GM19455 (cell line): ENCODE measurements at regions not wholly inside any gene's neighbourhood (a gene's known extent, or its start where the extent isn't known, plus 50 kb on each side); places are given as distances from the start of the nearest gene placed in this dataset.
A peak's percentile ranks its signal among the peaks of the same experiment; 100 is the strongest.

Source experiments
- ATAC-seq: cut with Tn5 transposase; IDR thresholded peaks from one replicate; pipeline ENCODE4 v1.9.1; 2021; ENCODE audit not compliant: unreplicated experiment

DNA sequence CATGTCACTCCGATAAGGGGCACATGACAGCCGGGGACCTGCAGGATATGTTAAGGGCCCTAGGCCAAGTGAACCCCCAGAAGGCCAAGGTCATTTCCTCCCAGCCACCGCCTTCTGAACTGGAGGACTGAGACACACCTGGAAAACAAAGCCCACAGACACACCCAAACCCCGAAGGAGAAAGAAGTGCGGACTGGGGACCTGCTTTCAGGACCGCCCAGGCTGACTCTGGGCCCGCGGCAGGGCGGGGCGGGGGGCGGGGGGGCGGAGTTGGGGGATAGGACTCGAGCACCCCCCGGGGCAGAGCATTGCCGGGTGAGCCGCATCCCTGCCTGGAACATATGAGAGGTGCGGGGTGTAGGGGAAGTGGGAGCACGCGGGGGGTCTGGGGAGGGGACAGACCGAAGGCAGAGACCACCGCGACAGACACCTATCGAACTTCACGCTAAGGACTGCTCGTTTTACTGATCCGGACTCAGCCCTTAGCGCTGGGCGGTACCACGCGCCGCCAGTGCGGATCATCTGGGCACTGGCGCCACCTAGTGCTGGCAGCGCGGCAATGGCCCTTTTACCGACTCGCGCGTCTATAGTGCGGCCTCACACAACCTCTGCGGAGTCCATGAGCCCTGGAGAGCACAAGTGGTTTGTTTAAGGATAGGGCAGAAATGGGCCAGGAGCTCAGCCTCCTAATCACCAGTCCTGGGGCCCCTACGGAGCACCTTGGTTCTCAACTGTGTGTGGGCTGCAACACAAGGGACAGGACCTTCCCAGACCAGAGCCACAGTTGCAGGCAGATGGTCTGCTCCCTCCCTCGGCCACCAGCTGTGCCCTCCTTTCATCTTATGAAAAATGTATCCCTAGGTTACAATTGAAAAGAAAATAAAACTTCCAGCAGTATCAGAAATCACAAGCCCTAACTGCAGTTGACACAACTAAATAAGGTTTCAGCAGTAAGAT lies 157.6 kb downstream of the HERPUD2 start:
- ATAC-seq = peak; percentile 99

DNA sequence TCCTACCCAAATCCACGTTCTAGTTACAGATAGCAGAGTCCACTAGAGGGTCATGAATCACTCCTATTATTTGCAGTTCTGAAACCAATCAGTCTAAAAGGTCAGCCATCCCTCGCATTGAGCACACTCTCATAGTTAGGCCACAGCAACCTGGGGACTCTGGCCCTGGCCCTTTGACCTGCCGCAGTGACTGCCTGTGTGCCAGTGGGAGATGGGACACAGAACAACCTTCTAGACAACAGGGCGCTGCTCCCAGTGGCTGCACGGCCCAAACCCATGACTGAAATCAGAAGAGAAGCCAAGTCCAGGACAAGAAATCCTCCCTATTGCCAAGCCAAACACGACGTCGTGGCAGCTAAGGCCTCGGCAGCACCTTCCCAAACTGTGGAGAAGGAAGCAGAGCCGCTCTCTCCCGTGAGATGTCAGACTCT lies 158.5 kb downstream of the HERPUD2 start:
- ATAC-seq = no peak

DNA sequence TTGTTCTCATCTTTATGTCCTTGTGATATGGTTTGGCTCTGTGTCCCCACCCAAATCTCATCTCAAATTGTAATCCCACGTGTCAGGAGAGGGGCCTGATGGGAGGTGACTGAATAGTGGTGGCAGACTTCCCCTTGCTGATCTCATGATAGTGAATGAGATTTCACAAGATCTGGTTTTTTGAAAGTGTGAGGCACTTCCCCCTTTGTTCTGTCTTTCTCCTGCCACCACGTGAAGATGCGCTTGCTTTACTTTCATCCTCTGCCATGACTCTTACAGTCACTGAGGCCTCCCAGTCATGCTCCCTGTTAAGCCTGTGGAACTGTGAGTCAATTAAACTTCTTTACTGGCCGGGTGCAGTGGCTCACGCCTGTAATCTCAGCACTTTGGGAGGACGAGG lies 161.0 kb downstream of the HERPUD2 start:
- ATAC-seq = no peak

DNA sequence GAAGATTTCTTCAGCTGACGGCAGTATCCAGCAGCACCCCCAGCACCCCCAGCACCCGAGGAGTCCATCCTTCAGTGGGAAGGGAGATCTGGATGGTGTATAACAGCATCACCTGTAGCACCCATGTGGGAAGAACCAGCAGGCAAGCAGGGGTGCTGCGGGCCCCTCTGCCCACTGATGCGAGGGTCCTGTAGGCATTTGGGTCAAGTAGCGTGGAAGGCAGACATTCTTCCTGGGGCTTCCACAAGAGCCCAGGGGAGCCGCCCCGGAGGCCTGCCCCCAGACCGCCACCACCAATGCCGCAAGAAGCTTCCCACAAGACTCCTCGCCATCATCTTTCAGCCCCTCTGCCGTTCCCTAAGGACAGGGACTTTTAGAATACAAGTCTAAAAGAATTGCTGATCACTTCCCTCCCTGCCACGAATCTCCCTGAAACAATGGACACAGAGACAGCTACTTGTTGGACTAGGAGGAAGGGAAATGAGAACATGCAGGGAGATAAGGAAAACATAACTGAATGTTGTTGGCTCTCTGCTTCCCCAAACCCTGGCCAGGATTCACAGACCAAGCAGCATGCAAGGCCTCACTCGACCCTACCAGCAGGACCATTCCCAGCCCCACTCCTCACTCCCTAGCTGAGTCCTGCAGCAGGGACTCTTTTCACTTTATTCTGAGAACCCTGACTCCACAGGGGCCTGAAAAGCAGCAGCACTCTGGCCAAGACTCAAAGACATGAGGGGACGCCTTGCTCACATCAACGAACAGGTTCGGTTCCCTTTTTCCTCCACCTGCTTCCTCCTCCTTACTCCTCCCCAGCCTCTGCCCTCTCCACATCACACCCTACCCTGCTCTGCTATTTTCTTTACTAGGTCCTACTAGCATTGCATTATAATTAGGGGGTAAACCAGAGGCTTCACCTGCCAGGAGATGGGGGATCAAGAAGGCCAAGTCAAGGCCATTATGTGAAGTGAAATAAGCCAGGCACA lies 164.5 kb downstream of the HERPUD2 start:
- no peak for ATAC-seq

DNA sequence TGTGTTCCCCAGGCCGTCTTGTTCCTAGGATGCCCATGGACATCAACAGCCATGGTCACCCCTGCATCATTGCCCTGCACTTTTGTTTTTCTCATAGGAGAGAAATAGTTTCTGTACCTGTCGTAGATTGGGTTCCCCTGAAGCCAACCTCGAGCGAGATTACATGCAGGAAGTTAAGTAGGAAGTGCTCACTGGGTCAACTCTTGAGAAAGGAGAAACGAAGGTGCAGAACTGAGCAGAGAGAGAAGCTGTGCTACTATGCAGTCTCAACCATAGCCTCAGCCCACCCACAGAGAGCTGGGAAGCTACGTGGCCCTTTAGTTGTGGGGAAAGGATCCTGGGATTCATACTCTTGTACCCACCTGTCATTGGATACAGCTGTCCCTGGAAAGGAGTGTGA lies 165.2 kb downstream of the HERPUD2 start:
- no peak for ATAC-seq

DNA sequence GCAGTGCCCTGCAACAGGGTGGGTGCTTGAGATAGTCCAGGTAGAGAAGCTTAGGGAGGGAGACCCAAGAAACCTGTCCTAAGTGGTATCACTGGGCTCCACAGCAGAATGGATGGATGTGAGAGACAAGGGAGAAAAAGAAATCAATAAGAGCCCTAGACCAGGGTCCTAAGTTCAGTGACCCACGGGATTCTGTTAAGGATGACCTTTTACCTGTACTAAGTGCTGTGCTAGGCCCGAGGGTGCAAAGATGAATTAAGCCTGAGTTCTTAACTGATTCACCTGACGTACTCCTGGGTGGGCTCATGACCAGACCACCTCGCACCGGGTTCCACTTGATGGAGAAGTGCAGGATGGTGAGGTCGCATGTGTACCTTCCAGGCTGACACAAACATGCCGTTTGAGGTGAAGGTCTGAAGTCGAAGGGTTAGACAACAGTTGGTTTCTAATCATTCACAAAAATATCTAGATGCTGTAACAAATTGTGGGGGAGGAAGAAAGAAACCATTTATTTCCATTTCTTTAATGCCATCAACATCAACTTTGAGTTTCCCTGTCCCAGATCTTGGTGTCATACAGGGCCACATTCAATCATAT lies 166.5 kb downstream of the HERPUD2 start:
- no peak for ATAC-seq

DNA sequence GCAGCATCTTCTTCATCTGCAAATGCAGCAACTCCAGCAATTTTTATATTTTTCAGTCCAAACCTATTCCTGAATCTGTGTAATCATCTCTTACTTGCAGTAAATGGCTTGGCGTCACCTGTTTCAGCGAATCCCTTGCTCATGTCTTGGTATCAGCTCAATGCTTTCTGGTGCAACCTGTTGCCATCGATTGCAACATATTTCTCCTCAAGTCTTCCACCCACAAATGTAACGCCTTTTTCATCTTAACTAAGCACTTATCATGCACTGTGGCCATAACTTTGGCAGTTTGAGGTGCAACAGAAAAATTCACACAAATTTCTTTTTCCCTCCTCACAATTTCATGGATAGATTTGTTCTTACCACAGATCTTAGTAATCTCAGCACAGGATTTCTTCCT lies 168.3 kb downstream of the HERPUD2 start:
- ATAC-seq = no peak

DNA sequence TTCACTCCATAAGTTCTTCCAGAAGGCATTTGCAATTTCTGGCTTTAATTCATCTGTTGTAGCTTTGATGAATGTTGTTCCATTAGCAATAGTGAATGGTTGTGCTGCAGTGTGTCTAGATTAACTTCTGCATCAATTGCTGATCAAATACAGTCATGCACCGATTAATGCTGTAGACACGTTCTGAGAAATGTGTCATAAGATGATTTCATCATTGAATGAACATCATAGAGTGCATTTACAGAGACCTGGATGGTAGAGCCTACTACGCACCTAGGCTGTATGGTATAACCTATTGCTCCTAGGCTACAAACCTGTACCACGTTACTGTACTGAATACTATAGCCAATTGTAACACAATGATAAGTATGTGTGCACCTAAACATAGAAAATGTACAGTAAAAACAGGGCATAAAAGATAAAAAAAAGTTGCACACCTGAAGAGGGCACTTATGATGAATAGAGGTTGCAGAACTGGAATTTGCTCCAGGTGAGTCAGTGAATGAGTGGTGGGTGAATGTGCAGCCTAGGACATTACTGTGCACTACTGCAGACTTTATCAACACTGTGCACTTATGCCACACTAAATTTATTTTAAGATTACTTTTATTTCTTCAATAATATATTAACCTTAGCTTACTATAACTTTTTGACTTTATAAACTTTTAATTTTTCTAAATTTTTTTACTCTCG lies 170.7 kb downstream of the HERPUD2 start:
- ATAC-seq = no peak

DNA sequence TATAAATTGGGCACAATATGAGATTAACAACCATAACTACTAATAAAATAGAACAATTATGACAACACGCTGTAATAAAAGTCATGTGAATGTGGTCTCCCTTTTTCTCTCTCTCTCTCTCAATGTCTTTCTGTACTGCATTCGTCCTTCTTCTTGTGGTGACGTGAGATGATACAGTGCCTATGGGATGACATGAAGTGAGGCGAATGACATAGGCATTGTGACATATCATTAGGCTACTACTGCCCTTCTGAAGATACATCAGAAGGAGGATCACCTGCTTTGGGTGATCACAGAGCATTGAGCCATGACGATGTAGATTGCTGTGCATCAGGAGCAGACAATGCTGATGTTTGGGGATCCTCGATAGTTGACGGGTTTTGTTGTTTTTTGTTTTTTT lies 171.6 kb downstream of the HERPUD2 start:
- no peak for ATAC-seq

DNA sequence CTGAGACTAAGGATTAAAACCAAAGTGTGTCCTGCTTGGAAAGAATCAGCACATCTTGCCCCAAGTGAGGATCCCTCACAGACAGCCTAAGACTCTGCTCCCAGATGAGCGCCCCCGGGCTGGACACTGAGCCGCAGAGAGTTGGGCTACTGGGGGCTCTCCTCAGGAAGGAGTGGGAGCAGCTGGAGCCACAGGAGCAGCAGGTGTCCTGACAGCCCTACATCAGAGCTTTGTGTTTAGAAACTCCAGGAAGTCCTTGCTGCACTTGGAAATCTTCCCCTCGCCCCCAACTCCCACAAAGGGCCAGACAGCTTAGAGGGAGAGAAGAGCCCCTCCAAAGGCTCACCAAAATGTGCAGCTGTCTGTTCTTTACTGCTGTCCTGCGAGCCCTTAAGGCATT lies 172.2 kb downstream of the HERPUD2 start:
- no peak for ATAC-seq

DNA sequence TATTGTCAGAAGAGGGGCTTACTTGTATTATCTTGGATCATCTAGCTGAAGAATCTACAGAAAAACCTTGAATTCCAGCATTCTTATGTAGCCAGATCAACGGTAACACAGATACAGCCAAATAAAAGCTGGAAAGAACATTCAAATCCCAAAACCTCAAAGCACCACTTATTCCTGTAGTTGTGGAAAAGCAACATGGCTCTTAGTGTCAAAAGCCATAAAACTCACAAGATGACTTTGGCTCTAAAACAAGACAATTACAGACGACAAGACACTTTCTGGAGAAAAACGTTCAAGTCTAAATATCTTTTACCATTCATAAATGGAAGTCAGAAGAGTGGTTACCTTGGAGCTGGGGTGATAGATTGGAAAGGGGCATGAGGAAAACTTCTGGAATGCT lies 173.0 kb downstream of the HERPUD2 start:
- ATAC-seq = no peak

DNA sequence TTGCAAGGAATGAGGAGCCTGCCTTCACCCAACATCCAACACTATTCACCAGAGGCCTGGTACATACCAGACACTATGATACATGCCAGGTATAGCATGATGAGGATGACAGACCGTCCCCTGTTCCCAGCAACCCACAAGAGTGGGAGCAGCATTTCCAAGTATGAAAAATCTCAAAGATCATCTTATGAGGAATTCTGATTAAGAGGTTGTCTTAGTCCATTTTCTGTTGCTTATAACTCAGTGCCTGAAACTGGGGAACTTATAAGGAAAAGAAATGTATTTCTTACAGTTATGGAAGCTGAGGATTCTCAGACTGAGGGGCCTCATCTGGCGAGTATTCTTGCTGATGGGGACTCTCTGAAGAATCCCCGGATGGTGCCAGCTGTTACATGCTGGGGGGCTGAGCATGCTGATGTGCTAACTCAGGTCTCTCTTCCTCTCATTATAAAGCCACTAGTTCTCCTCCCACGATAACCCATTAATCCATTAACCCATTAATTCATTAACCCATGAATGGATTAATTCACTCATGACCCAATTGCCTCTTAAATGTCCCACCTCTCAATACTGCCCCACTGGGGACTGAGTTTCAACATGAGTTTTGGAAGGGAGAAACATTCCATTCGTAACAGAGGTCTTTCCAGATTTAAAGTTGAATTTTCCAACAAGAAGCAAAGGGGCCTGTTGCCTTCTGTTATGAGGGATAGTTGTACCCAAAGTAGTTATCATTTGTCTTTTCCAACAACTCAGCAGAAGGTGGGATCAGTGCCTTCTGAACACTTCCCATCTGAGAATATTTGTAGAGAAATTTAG lies 173.9 kb downstream of the HERPUD2 start:
- ATAC-seq = no peak

DNA sequence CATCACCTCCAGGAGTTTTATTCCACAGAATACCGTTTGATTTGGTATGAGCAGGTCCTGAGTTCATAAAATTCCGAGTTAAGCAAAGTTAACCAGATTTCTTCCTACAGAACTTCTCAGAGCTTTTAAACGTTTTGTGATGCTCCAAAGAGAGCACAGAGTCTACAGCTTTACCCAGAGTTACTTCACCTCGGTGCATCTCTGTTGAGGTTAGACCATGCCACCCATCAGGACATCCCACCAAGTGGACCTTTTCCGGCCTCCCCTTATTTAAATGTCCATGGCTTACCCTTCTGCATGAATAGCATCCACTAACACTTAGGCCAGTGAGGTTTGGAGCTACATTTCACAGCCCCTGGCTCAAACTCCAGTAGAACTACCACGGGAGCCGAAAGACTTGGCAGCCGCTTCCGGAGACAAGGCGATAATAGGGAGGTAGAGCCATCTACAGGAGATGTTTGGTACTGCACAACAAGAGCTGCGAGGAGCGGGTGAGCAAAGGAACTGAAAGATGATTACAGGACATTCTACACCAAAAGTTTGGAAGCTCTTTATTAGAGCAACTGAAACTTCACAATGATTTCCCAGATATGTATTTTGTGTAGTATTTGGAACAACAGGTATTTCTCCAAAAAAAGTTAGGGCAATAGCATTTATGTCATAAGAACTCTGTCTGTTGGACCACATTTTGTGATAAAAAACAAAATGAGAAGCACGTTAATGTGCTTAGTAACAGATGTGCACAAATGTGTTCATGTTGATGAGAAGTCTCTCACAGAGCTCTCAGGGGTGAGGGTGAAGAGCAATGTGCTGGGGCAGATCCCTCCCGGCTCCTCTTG lies 174.7 kb downstream of the HERPUD2 start:
- peak; percentile 94 for ATAC-seq

DNA sequence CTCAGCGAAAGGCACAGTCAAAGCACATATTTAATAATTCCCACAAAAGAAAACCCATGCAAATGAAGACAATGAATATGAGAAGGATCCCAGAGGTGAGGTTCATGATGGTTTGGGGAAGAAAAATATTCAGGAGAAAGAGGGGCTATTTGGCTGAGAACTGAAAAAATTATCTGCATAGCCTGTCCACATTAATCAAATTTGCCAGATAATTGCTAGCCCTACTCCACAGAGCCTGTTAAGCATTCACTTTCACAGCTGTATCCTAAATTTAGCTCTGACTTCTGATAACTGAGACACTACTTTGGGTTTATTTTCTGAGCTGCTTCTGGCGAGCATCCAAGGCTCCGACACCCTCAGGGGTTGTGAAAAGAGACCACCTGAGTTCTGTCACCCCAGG lies 176.2 kb downstream of the HERPUD2 start:
- no peak for ATAC-seq

DNA sequence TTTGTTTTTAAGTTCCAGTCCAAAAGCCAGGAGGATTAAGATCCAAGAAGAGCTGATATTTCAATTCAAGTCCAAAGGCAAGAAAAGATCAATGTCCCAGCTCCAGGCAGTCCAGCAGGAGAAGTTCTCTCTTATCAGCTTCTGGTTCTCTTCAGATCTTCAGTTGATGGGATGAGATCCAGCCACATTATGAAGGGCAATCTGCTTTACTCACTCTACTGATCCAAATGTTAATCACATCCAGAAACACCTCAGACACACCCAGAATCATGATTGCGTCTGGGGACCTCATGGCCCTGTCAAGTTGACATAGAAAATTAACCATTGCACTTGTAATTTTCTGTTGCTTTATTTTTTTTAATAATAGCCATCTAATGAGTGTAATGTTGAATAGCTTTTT lies 178.4 kb downstream of the HERPUD2 start:
- no peak for ATAC-seq

DNA sequence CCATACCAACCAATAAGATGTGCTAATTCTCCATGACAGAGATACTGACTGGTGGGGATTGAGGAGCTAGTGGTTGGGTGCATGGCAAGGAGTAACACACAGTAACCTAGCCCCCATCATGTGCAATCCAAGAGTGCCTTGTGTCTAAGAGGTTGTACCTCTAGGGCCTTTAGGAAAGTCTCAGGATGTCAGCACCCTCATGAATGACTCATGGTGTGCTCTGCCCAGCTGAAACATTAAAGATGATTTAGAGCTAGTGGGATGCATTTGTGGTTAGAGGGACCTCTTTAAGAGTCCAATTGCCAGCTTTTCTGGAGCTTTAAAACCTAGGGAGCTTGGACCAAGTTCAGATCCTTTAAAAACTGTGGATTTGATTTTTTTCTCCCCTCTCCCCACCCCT lies 181.1 kb downstream of the HERPUD2 start:
- no peak for ATAC-seq

DNA sequence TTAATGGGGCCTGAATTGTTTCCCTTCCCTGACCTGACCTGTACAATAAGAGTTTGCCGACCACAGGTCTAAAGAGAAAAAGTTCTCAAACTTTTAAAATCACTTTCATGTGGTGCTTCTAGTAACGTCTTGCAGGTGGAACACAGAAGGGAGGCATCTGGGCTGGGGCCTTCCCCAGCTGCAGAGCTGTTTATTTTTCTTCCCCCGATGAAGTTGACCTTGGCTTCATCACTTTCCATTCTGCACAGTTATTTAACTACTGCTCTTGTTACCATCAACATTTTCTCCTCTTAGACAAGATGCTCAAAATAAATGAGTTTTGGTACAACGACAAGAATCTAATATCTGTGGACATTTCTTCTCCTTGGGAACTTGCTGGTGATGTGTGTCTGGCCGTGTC lies 181.7 kb downstream of the HERPUD2 start:
- ATAC-seq = no peak

DNA sequence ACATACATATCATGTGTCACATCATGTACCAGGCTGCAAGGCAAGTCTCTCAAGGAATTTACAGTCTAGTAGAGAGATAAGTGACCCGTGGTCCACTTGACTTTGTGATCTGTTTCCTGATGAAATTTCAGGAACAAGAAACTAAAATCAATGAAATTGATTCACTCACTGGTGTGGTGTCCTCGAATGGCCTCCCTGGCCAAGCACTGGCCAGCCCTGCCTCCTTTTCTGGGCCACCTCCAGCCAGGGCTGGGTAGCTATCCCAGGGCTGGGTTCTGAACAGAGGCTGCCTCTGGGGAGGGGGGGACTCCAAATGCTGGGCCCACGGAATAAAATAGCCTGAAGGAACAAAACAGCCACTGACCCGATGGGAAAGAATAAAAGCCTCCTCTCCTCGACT lies 182.2 kb downstream of the HERPUD2 start:
- ATAC-seq = no peak
